ENCODE measurements at regions not wholly inside any gene's neighbourhood (a gene's known extent, or its start where the extent isn't known, plus 50 kb on each side); places are given as distances from the start of the nearest gene placed in this dataset.

DNA sequence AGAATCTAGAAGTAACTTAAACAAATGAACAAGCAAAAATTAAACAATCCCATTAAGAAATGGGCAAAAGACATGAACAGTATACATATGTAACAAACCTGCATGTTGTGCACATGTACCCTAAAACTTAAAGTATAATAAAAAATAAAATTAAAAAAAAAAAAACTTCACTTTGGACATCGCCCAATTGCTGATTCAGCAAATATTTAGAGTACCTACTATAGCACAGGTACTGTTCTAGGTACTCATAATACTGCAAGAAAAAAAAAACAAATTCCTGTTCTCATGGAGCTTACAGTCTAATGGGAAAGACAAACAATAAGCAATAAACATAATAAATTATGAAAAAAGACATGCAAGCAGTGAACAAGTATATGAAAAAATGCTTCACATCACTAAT, 501.5 kb upstream of the HS3ST5 start:
- H3K4me2 ChIP-seq (ENCODE audit: low read depth, low read length) = no peak overlapping the region
- WGBS (ENCODE audit: low lambda C conversion rate) = 5% methylated on average over 1 of the region's 1 CpG
- no peak overlapping the region for H3K27ac ChIP-seq (ENCODE audit: extremely low read length, insufficient read depth, low read length)
- no TSS peak for BruUV-seq (replicated peaks)
- intact Hi-C loops (cut with micrococcal nuclease; ENCODE audit: unreplicated experiment) (no loop called here), in situ Hi-C loops (cut with HindIII; ENCODE audit: extremely low pct_ligation_motif_present, low pct_unique_long_range_greater_than_20kb) (no loop called here)
- H4K20me1 ChIP-seq (ENCODE audit: insufficient read depth, low read length) = no peaks in the 10 kb centered on the region
- H3K9ac ChIP-seq (ENCODE audit: insufficient read depth, low read depth, low read length) = no peak overlapping the region
- no peaks in the 10 kb centered on the region for H3K4me1 ChIP-seq (ENCODE audit: insufficient read depth, low read length)
- DNase-seq (ENCODE audit: low spot score) = no peak
- H3K79me2 ChIP-seq (ENCODE audit: insufficient read depth, low read length) = no peaks in the 10 kb centered on the region
- TF ChIP-seq ATF7-NPFF (CRISPR knock-in tag; IDR thresholded peaks at IDR 0.05; ENCODE audit: low read depth) (no peak), MAFF (IDR thresholded peaks at IDR 0.05; ENCODE audit: low read depth, low read length) (peak; percentile 95), ZNF143 (CRISPR knock-in tag; IDR thresholded peaks at IDR 0.05) (no peak), HNRNPK (IDR thresholded peaks at IDR 0.05; ENCODE audit: low read depth, low read length, poor library complexity, severe bottlenecking) (no peak), NFE2 (CRISPR knock-in tag; IDR thresholded peaks at IDR 0.05) (no peak), ZNF17 (CRISPR knock-in tag; IDR thresholded peaks at IDR 0.05) (no peak), MAFK (conservative IDR thresholded peaks at IDR 0.05 in 1 of 2, IDR thresholded peaks at IDR 0.05 in 1 of 2; ENCODE audit: low read length in 2 of 2) (peak; percentile 93 to 97)
- TF ChIP-seq, protein P1, sequence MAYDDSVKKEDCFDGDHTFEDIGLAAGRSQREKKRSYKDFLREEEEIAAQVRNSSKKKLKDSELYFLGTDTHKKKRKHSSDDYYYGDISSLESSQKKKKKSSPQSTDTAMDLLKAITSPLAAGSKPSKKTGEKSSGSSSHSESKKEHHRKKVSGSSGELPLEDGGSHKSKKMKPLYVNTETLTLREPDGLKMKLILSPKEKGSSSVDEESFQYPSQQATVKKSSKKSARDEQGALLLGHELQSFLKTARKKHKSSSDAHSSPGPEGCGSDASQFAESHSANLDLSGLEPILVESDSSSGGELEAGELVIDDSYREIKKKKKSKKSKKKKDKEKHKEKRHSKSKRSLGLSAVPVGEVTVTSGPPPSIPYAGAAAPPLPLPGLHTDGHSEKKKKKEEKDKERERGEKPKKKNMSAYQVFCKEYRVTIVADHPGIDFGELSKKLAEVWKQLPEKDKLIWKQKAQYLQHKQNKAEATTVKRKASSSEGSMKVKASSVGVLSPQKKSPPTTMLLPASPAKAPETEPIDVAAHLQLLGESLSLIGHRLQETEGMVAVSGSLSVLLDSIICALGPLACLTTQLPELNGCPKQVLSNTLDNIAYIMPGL (CRISPR knock-in tag; IDR thresholded peaks at IDR 0.05; ENCODE audit: borderline replicate concordance in 1 of 2, low read depth in 1 of 2) = no peak
- TF ChIP-seq, protein P2, sequence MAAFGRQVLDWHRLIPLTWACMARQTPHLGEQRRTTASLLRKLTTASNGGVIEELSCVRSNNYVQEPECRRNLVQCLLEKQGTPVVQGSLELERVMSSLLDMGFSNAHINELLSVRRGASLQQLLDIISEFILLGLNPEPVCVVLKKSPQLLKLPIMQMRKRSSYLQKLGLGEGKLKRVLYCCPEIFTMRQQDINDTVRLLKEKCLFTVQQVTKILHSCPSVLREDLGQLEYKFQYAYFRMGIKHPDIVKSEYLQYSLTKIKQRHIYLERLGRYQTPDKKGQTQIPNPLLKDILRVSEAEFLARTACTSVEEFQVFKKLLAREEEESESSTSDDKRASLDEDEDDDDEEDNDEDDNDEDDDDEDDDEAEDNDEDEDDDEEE (CRISPR knock-in tag; IDR thresholded peaks at IDR 0.05) = no peak
- ChIA-PET CTCF (ENCODE audit: low intra/inter-chr PET ratio, low total read pairs) (no interaction called here), POLR2A (no interaction called here)
- no peaks in the 10 kb centered on the region for H3K9me3 ChIP-seq (ENCODE audit: low read length)
- no peaks in the 10 kb centered on the region for H3K27me3 ChIP-seq (ENCODE audit: control insufficient read depth in 1 of 2, insufficient read depth in 2 of 2, low read length in 2 of 2)
- H3K4me3 ChIP-seq (replicated peaks in 1 of 3; ENCODE audit: insufficient read depth in 1 of 3, low read depth in 2 of 3, low read length in 3 of 3) = no peak overlapping the region
- no peak for ATAC-seq
- no peak overlapping the region for H2AFZ ChIP-seq (ENCODE audit: low read length)
- no peaks in the 10 kb centered on the region for H3K36me3 ChIP-seq (replicated peaks in 1 of 2; ENCODE audit: control insufficient read depth in 1 of 2, insufficient read depth in 2 of 2, low read length in 2 of 2)
- no peak for FAIRE-seq

Measured in HepG2 (cell line).